ENCODE measurements at regions not wholly inside any gene's neighbourhood (a gene's known extent, or its start where the extent isn't known, plus 50 kb on each side); places are given as distances from the start of the nearest gene placed in this dataset.

GRCh38 chr18:45166341-45166835, 448.9 kb upstream of the SLC14A2 start:
- no peak for TF ChIP-seq CTCF (IDR thresholded peaks at IDR 0.05)
- no peak for TF ChIP-seq EP300 (IDR thresholded peaks at IDR 0.05)
